ENCODE measurements at regions not wholly inside any gene's neighbourhood (a gene's known extent, or its start where the extent isn't known, plus 50 kb on each side); places are given as distances from the start of the nearest gene placed in this dataset.
A peak's percentile ranks its signal among the peaks of the same experiment; 100 is the strongest.

GRCh38 chr5:169354263-169354662 is 53.3 kb upstream of the SLIT3 start:
- Histone ChIP-seq H3K4me1 (ENCODE audit: low read depth) (no peaks in the 10 kb centered on the region), H3K4me3 (no peak overlapping the region), H3K9me3 (no peaks in the 10 kb centered on the region), H3K36me3 (ENCODE audit: low read depth) (no peaks in the 10 kb centered on the region)
- ATAC-seq (no peak), DNase-seq (no peak)
- no peak for TF ChIP-seq CTCF (IDR thresholded peaks at IDR 0.05)
- intact Hi-C loops (cut with DNase I, micrococcal nuclease) = no loop called here

- H3K4me1 ChIP-seq (ENCODE audit: low read depth) = no peaks in the 10 kb centered on the region
- no peak for TF ChIP-seq CTCF (IDR thresholded peaks at IDR 0.05)
- ATAC-seq = no peak
- H3K9me3 ChIP-seq = no peaks in the 10 kb centered on the region
- no peak for DNase-seq
- intact Hi-C loops (cut with DNase I, micrococcal nuclease) = no loop called here
- no peaks in the 10 kb centered on the region for H3K36me3 ChIP-seq (ENCODE audit: low read depth)
- no peak overlapping the region for H3K4me3 ChIP-seq
Measured at GRCh38 chr5:169352901-169353300, 52.0 kb upstream of the SLIT3 start.

DNA sequence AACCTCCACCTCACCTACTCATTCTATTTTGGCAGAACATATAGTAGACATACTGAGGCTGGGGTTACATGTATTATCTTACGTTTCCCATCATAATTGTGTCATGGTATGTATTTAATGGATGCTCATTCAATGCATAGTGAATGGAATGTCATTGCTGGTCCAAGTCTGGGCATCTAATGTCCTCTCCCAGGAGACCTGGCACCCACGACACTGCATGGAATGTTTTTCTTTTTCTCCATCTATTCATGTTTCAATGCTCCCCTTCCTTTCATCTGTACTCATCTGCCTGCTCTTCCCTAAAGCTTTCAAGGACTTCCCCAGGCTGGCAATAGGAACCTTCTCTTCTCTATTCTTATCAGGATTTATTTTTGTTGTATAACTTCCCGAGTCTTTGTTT is 50.8 kb upstream of the SLIT3 start:
- Histone ChIP-seq H3K4me3 (no peak overlapping the region), H3K4me1 (ENCODE audit: low read depth) (no peaks in the 10 kb centered on the region), H3K36me3 (ENCODE audit: low read depth) (no peaks in the 10 kb centered on the region), H3K9me3 (no peaks in the 10 kb centered on the region)
- DNase-seq (no peak), ATAC-seq (no peak)
- TF ChIP-seq CTCF (IDR thresholded peaks at IDR 0.05) = no peak
- intact Hi-C loops (cut with DNase I, micrococcal nuclease) = no loop called here

GRCh38 chr5:169350759-169351240 is 49.9 kb upstream of the SLIT3 start:
- H3K4me3 ChIP-seq = no peak overlapping the region
- H3K9me3 ChIP-seq = no peaks in the 10 kb centered on the region
- no peak for DNase-seq
- intact Hi-C loops (cut with DNase I, micrococcal nuclease) = no loop called here
- no peak for TF ChIP-seq CTCF (IDR thresholded peaks at IDR 0.05)
- no peaks in the 10 kb centered on the region for H3K4me1 ChIP-seq (ENCODE audit: low read depth)
- no peaks in the 10 kb centered on the region for H3K36me3 ChIP-seq (ENCODE audit: low read depth)
- ATAC-seq = peak; percentile 55
